BJ (cell line): ENCODE measurements at regions not wholly inside any gene's neighbourhood (a gene's known extent, or its start where the extent isn't known, plus 50 kb on each side); places are given as distances from the start of the nearest gene placed in this dataset.

Experiments used
- CTCF ChIA-PET: fragments of 350-600 bp; formaldehyde crosslinking; extraction: SDS; loops from one replicate; lab custom pipeline; 2021; ENCODE audit warnings: antibody characterized with exemption, inconsistent platforms; lab: Yijun Ruan, JAX
- POLR2A ChIA-PET: fragments of 300-600 bp; sonication (Branson Sonifier 250); formaldehyde crosslinking; extraction: SDS; loops from one replicate; lab custom pipeline; 2021; ENCODE audit warnings: antibody characterized with exemption; lab: Charles Lee
- DNase-seq: peaks from one replicate; pipeline ENCODE4 v3.0.0-alpha.2; 2011; ENCODE audit warnings: low read depth
- H3K27me3 ChIP-seq: 2 replicates; pipeline ENCODE4 v1.6.0; 2011; ENCODE audit warnings: low read length; ENCODE audit not compliant: control insufficient read depth, insufficient read depth
- H3K36me3 ChIP-seq: 2 replicates; pipeline ENCODE4 v1.5.1; 2011; ENCODE audit warnings: low read length; ENCODE audit not compliant: control insufficient read depth, insufficient read depth
- H3K4me3 ChIP-seq: 2 replicates; pipeline ENCODE4 v1.5.1; 2011; ENCODE audit warnings: low read depth, mild to moderate bottlenecking, control low read depth, low read length
- TF ChIP-seq, protein P1 (sequence below): IDR thresholded peaks from 2 replicates; pipeline ENCODE4 v1.5.1; 2011; ENCODE audit warnings: low read depth, mild to moderate bottlenecking, control low read depth, inconsistent platforms, low read length, moderate library complexity; ENCODE audit not compliant: insufficient read depth

DNA sequence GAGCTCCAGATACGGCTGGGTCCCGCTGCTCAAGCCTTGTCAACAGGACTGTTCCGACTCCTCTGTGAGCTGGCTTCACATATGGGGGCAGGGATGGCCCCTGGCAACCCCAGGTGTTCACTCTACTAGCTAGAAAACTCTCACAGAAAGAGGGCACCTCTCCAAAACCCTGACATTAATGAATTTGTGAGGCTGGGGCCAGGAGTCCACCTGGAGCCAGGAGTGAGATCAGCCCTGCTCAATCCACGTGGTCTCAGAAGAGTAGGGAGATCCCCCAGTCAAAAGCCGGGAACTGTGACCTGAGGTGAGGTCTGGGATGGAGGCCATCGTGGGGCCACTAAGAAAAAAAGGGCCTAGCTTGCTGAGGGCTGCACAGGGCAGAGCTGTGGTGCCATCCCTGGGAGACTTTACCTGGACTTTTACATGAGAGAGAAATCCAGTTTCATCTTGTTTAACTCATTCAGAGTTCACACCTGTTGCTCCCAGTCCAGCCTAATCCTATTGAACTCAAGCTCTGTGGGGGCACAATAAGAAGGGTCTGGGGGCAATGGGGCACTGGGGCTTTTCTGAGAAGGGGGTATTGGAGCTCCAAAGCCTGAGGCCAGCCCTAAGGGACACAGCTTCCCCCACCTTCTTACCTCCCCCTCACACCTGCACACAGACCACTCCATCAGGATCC, 144.3 kb upstream of the MLN start:
- no peak for DNase-seq
- ChIA-PET POLR2A (interaction anchor here (0.6 kb wide), 1 partner anchor 38 kb away, joined by 5 read pairs; no protein-coding TSS in a partner anchor), CTCF (interaction anchor here (0.9 to 3.0 kb wide), 2 partner anchors 11 to 79 kb away, joined by 3 to 11 read pairs; no protein-coding TSS in a partner anchor)
- no peaks in the 10 kb centered on the region for H3K36me3 ChIP-seq
- TF ChIP-seq, protein P1, sequence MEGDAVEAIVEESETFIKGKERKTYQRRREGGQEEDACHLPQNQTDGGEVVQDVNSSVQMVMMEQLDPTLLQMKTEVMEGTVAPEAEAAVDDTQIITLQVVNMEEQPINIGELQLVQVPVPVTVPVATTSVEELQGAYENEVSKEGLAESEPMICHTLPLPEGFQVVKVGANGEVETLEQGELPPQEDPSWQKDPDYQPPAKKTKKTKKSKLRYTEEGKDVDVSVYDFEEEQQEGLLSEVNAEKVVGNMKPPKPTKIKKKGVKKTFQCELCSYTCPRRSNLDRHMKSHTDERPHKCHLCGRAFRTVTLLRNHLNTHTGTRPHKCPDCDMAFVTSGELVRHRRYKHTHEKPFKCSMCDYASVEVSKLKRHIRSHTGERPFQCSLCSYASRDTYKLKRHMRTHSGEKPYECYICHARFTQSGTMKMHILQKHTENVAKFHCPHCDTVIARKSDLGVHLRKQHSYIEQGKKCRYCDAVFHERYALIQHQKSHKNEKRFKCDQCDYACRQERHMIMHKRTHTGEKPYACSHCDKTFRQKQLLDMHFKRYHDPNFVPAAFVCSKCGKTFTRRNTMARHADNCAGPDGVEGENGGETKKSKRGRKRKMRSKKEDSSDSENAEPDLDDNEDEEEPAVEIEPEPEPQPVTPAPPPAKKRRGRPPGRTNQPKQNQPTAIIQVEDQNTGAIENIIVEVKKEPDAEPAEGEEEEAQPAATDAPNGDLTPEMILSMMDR: no peak
- peaks cover 14% of the 10 kb centered on the region for H3K27me3 ChIP-seq
- H3K4me3 ChIP-seq: no peak overlapping the region

DNA sequence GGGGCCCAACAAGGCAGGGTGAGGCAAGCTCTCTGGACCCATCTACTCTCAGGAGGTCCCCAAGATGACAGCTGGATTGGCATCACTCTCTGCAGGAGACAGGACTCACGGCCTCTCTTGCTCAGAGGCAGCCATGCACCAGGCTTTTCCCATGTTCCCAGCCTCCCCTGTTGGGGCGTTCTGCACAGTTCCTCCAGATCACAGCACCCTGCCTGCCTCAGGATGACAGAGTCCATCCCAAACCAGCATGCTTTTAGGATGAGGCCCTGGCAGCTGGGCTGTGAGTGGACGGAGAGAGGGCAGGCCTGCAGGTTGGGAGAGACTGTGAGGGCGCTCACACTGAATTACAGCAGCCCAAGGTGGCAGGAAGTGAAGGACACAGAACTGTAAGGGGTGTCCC, 143.2 kb upstream of the MLN start:
- DNase-seq: no peak
- TF ChIP-seq, protein P1: no peak
- H3K27me3 ChIP-seq: peaks cover 11% of the 10 kb centered on the region
- no peaks in the 10 kb centered on the region for H3K36me3 ChIP-seq
- H3K4me3 ChIP-seq: no peak overlapping the region
- CTCF ChIA-PET: interaction anchor here (0.9 kb wide), 1 partner anchor 80 kb away, joined by 3 read pairs; no protein-coding TSS in a partner anchor
- POLR2A ChIA-PET: interaction anchor here (0.6 kb wide), 1 partner anchor 37 kb away, joined by 5 read pairs; no protein-coding TSS in a partner anchor

DNA sequence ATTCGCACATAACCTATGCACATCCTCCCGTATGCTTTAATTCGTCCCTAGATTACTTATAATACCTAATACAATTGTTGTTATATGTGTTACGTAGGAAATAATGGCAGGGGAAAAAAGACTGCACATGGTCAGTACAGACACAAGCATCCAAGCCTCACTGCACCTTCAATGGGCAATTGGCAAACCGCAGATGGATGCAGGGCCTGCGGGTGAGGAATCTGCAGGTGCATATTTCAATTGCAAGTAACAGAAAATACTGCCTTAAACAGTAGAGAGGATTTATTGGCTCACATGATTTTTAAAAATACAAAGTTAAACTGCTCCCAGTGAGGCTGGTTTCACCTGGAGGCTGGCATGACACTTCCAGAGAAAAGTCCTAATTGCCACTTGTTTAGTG, 142.1 kb upstream of the MLN start:
- DNase-seq: no peak
- H3K27me3 ChIP-seq: peaks cover 16% of the 10 kb centered on the region
- TF ChIP-seq, protein P1: no peak
- ChIA-PET CTCF (no interaction called here), POLR2A (no interaction called here)
- H3K36me3 ChIP-seq: no peaks in the 10 kb centered on the region
- no peak overlapping the region for H3K4me3 ChIP-seq

DNA sequence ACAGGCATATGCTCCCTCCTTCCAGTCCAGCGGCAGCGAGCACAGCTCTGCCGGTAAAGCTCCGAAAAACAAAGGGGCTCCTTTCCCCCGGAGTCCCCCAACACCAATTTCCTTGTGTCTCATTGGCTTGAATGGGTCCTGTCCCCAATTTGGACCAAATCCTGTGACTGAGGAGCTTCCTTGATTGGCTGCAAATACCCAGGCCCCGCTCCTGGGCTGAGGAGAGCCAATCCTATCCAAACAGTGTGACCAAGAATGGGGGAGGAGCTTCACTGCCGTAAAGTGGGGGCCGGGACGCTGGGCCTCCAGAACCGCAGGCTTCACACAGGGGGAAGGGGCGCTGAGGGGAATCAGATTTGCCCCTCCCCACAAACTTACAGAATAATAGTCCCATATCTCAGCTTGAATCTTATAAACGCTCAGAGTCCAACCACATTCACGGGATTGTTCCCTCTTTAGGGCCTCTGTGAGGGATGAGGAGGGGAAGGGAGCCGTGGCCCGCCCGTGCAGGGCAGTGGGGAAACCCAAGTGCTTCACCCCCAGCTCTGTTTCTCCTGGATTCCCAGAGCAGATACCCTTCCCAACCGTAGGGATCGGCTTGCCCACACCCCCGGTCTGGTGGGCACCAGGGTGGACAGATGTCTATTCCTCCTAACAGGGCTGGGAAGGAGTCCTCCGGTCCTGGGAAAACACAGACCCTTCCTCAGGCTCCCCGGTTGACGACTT, 141.0 kb upstream of the MLN start:
- POLR2A ChIA-PET: no interaction called here
- Histone ChIP-seq H3K36me3 (no peaks in the 10 kb centered on the region), H3K27me3 (peaks cover 14% of the 10 kb centered on the region), H3K4me3 (no peak overlapping the region)
- CTCF ChIA-PET: no interaction called here
- no peak for DNase-seq
- TF ChIP-seq, protein P1: no peak

DNA sequence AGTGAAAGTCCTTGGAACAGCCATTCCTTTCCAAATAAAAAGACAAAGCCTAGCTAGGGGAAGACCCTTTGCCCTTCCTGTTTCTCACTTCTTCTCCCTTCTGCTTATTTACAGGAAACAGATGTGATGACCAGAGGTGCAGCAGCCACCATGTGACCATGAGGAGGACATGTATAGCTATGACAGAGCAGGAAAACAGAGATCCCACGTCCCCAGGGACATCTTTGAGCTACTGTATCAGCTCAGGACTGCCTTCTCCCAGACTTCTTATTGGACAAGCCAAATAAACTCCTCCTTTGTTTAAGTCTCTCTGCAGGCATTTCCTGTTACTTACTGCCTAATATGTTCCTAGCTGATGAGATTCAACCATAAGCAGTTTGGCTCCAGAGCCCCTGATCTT, 133.1 kb upstream of the MLN start:
- TF ChIP-seq, protein P1: no peak
- Histone ChIP-seq H3K27me3 (peaks cover 30% of the 10 kb centered on the region), H3K36me3 (no peaks in the 10 kb centered on the region), H3K4me3 (no peak overlapping the region)
- no peak for DNase-seq
- CTCF ChIA-PET: interaction anchor here (1.3 kb wide), 1 partner anchor 16 kb away, joined by 3 read pairs; no protein-coding TSS in a partner anchor
- POLR2A ChIA-PET: no interaction called here
